ENCODE measurements at regions not wholly inside any gene's neighbourhood (a gene's known extent, or its start where the extent isn't known, plus 50 kb on each side); places are given as distances from the start of the nearest gene placed in this dataset.

GRCh38 chr4:22235698-22236097 lies 280.2 kb downstream of the ADGRA3 start:
- Histone ChIP-seq H3K36me3 (ENCODE audit: control insufficient read depth, insufficient read depth, low read length) (no peaks in the 10 kb centered on the region), H3K79me2 (ENCODE audit: control insufficient read depth, insufficient read depth, low read length) (no peaks in the 10 kb centered on the region), H3K27ac (ENCODE audit: insufficient read depth, low read length) (no peak overlapping the region), H3K4me3 (replicated peaks in 1 of 4; ENCODE audit: control extremely low read depth in 1 of 4, insufficient read depth in 1 of 4, low read depth in 3 of 4, low read length in 4 of 4) (no peak overlapping the region), H3K4me2 (ENCODE audit: extremely low read depth, insufficient read depth, low read length) (no peak overlapping the region), H3K4me1 (ENCODE audit: control insufficient read depth, extremely low read depth, insufficient read depth, low read length) (no peaks in the 10 kb centered on the region), H3K27me3 (ENCODE audit: control insufficient read depth, insufficient read depth, low read length) (no peaks in the 10 kb centered on the region), H3K9me3 (ENCODE audit: control insufficient read depth, insufficient read depth, low read depth, low read length) (no peaks in the 10 kb centered on the region), H3K9ac (ENCODE audit: insufficient read depth, low read length) (no peak overlapping the region), H2AFZ (ENCODE audit: low read length) (no peak overlapping the region), H4K20me1 (ENCODE audit: control insufficient read depth, extremely low read depth, insufficient read depth, low read length) (no peaks in the 10 kb centered on the region)
- TF ChIP-seq CTCF (conservative IDR thresholded peaks at IDR 0.05 in 1 of 2, IDR thresholded peaks at IDR 0.05 in 1 of 2; ENCODE audit: low read depth in 1 of 2, low read length in 2 of 2), result no peak
- TF ChIP-seq EZH2 (IDR thresholded peaks at IDR 0.05; ENCODE audit: low read length, missing control alignments), result no peak
- no peak for DNase-seq (ENCODE audit: low read depth in 2 of 2)

- H4K20me1 ChIP-seq (ENCODE audit: control insufficient read depth, extremely low read depth, insufficient read depth, low read length), result no peaks in the 10 kb centered on the region
- H3K27ac ChIP-seq (ENCODE audit: insufficient read depth, low read length), result no peak overlapping the region
- no peak overlapping the region for H3K4me3 ChIP-seq (replicated peaks in 1 of 4; ENCODE audit: control extremely low read depth in 1 of 4, insufficient read depth in 1 of 4, low read depth in 3 of 4, low read length in 4 of 4)
- TF ChIP-seq EZH2 (IDR thresholded peaks at IDR 0.05; ENCODE audit: low read length, missing control alignments), result no peak
- no peak for TF ChIP-seq CTCF (conservative IDR thresholded peaks at IDR 0.05 in 1 of 2, IDR thresholded peaks at IDR 0.05 in 1 of 2; ENCODE audit: low read depth in 1 of 2, low read length in 2 of 2)
- no peak overlapping the region for H2AFZ ChIP-seq (ENCODE audit: low read length)
- no peaks in the 10 kb centered on the region for H3K4me1 ChIP-seq (ENCODE audit: control insufficient read depth, extremely low read depth, insufficient read depth, low read length)
- H3K9ac ChIP-seq (ENCODE audit: insufficient read depth, low read length), result no peak overlapping the region
- no peaks in the 10 kb centered on the region for H3K79me2 ChIP-seq (ENCODE audit: control insufficient read depth, insufficient read depth, low read length)
- H3K36me3 ChIP-seq (ENCODE audit: control insufficient read depth, insufficient read depth, low read length), result no peaks in the 10 kb centered on the region
- DNase-seq (ENCODE audit: low read depth in 2 of 2), result no peak
- no peak overlapping the region for H3K4me2 ChIP-seq (ENCODE audit: extremely low read depth, insufficient read depth, low read length)
- H3K27me3 ChIP-seq (ENCODE audit: control insufficient read depth, insufficient read depth, low read length), result no peaks in the 10 kb centered on the region
- H3K9me3 ChIP-seq (ENCODE audit: control insufficient read depth, insufficient read depth, low read depth, low read length), result no peaks in the 10 kb centered on the region
Observed at GRCh38 chr4:22233230-22233629, 282.6 kb downstream of the ADGRA3 start.

- Histone ChIP-seq H3K9me3 (ENCODE audit: control insufficient read depth, insufficient read depth, low read depth, low read length) (no peaks in the 10 kb centered on the region), H3K4me2 (ENCODE audit: extremely low read depth, insufficient read depth, low read length) (no peak overlapping the region), H3K9ac (ENCODE audit: insufficient read depth, low read length) (no peak overlapping the region), H3K4me3 (replicated peaks in 1 of 4; ENCODE audit: control extremely low read depth in 1 of 4, insufficient read depth in 1 of 4, low read depth in 3 of 4, low read length in 4 of 4) (no peak overlapping the region), H3K27ac (ENCODE audit: insufficient read depth, low read length) (no peak overlapping the region), H3K27me3 (ENCODE audit: control insufficient read depth, insufficient read depth, low read length) (no peaks in the 10 kb centered on the region), H3K79me2 (ENCODE audit: control insufficient read depth, insufficient read depth, low read length) (no peaks in the 10 kb centered on the region), H4K20me1 (ENCODE audit: control insufficient read depth, extremely low read depth, insufficient read depth, low read length) (no peaks in the 10 kb centered on the region), H3K4me1 (ENCODE audit: control insufficient read depth, extremely low read depth, insufficient read depth, low read length) (no peaks in the 10 kb centered on the region), H2AFZ (ENCODE audit: low read length) (no peak overlapping the region), H3K36me3 (ENCODE audit: control insufficient read depth, insufficient read depth, low read length) (no peaks in the 10 kb centered on the region)
- DNase-seq (ENCODE audit: low read depth in 2 of 2), result no peak
- TF ChIP-seq CTCF (conservative IDR thresholded peaks at IDR 0.05 in 1 of 2, IDR thresholded peaks at IDR 0.05 in 1 of 2; ENCODE audit: low read depth in 1 of 2, low read length in 2 of 2) (no peak), EZH2 (IDR thresholded peaks at IDR 0.05; ENCODE audit: low read length, missing control alignments) (no peak)
Observed at GRCh38 chr4:22220965-22221364, 272.4 kb upstream of the KCNIP4 start.

Measured in fibroblast of lung (primary cell).